ENCODE measurements at regions not wholly inside any gene's neighbourhood (a gene's known extent, or its start where the extent isn't known, plus 50 kb on each side); places are given as distances from the start of the nearest gene placed in this dataset.

DNA sequence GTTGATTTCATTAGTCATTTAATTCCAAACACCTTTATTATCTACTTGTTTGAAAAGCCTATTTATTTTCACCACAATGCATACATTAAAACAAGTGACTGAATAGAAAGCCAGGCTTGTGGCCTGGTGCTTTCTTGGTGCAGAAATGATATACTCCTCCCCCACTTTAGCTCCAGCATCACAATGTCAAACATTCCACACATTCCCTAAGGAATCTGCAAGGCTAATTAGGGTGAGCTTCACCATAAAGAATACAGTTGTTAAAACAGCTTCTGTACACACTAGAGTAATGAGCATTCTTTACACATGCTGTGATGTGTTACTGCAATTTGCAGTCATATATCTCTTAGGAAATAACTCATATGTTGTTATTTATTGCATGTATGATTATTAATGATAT, 705.7 kb downstream of the CETN3 start:
- TF ChIP-seq, protein P1, sequence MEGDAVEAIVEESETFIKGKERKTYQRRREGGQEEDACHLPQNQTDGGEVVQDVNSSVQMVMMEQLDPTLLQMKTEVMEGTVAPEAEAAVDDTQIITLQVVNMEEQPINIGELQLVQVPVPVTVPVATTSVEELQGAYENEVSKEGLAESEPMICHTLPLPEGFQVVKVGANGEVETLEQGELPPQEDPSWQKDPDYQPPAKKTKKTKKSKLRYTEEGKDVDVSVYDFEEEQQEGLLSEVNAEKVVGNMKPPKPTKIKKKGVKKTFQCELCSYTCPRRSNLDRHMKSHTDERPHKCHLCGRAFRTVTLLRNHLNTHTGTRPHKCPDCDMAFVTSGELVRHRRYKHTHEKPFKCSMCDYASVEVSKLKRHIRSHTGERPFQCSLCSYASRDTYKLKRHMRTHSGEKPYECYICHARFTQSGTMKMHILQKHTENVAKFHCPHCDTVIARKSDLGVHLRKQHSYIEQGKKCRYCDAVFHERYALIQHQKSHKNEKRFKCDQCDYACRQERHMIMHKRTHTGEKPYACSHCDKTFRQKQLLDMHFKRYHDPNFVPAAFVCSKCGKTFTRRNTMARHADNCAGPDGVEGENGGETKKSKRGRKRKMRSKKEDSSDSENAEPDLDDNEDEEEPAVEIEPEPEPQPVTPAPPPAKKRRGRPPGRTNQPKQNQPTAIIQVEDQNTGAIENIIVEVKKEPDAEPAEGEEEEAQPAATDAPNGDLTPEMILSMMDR (IDR thresholded peaks at IDR 0.05; ENCODE audit: insufficient read depth, low read length), result no peak
- TF ChIP-seq GABPA (IDR thresholded peaks at IDR 0.05; ENCODE audit: low read depth), result no peak
- no peak for TF ChIP-seq POLR2AphosphoS5 (IDR thresholded peaks at IDR 0.05; ENCODE audit: low read depth)
- no peak for TF ChIP-seq SPI1 (IDR thresholded peaks at IDR 0.05; ENCODE audit: borderline replicate concordance, low read depth)
- TF ChIP-seq REST (IDR thresholded peaks at IDR 0.05; ENCODE audit: insufficient replicate concordance, low read depth), result no peak
